Globus pallidus (tissue), 1 donor: ENCODE measurements at regions not wholly inside any gene's neighbourhood (a gene's known extent, or its start where the extent isn't known, plus 50 kb on each side); places are given as distances from the start of the nearest gene placed in this dataset.
"Not testable (repeated sequence)": the region's sequence is repeated elsewhere in the genome, so short reads cannot be mapped to it uniquely, and the experiment has no call there.

Experiments
- DNase-seq: peaks from one replicate; pipeline ENCODE4 v3.0.0-alpha.2; 2015; ENCODE audit warnings: low spot score

- no peak for DNase-seq
Measured at GRCh38 chr10:45118929-45119328, 118.2 kb downstream of the ZNF22 start.

DNA sequence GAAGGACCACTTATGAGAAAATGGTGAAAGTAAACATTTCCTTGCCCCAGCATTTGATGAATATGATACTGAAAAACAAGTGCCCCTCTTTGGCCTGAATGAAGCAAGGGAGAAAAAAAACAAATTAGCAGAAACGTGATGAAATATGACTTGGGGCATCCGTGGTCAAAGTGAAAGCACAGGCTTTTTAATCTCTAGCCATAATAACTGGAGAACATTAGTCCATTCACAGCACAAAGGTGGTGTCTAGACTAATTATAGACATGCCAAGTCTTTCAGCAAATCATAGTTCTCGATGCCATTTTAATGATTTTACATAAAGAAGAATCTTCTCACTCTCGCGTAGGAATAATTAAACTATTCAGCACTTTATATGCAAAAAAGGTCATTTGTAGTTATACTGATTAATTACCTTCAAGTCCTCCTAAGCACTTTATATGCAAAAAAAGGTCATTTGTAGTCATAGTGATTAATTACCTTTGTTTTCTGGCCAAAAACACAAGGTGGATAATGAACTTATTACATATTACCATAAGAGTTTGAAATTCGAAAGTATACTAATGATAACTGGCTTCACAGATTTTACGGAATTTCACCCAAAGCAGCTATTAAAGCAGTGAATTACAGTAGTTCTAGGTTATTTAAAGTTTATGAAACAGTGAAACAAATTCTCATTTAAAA is 121.6 kb downstream of the ZNF22 start:
- not testable (repeated sequence) for DNase-seq

DNA sequence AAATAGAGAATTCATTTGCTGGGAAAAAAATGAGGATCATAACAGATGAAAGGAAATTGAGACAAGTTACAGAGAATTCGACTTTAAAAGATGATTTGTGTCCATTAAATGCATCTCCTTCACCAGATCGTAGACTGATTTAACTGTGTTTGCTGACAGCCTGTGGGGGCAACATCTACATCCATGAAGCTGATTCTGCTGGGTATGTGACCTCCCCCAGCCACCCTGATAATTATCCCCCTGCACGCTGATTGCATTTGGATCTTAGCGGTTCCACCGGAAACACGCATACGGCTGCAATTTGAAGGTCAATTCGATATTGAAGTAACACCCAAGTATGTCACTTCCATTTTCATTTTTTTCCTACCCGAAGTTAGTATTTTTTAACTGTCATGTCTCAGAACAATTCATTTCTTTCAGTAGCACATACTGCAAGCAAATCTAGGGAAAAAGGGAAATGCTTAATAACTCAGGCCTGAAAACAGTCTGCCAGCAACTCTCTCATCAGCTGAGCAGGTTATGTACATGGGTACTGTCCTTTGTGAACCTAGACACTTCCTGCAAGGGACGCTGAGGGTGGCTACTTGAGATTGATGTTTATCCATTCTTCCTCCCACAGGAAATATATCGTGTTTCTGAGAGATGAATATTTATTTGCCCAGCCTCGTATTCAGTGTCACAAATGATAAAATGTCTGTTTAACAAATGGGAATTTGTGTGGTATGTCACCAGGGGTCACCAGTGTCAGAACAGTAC is 134.9 kb downstream of the ZNF22 start:
- no peak for DNase-seq

- no peak for DNase-seq
Measured at GRCh38 chr10:45136256-45136655, 135.5 kb downstream of the ZNF22 start.

DNA sequence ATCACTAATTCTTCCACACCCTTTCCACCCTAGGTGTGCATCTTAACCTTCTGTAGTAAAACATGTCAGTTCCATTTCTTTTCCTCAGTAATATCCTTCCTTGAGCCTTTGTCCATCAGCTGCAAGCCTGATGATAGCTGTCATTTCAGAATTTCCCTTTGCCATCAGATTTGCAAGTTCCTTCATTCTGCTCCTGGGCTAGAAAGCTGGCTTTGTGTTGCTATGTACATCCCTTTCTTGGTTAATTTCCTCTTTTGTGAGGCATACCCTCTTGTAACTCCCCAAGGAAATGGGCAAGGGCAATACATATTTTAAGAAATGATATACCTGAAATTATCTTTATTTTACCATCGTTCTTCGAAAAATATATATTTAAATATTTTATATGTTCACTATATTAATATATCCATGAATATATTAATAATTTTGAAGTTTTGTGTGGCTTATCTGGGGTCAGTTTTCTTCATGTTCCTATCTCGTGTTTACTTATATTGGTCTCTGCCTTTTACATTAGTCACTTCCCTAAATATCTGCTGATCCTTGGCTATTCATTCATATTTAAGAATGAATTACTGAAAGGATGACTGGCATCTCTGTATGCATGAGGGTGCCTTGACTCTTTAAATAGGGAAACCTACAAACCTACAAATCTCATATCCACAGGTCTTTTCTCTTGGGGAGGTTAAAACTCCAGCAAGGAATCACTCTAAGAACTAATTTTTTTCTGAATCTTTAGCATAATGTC is 143.8 kb downstream of the ZNF22 start:
- DNase-seq: no peak

DNA sequence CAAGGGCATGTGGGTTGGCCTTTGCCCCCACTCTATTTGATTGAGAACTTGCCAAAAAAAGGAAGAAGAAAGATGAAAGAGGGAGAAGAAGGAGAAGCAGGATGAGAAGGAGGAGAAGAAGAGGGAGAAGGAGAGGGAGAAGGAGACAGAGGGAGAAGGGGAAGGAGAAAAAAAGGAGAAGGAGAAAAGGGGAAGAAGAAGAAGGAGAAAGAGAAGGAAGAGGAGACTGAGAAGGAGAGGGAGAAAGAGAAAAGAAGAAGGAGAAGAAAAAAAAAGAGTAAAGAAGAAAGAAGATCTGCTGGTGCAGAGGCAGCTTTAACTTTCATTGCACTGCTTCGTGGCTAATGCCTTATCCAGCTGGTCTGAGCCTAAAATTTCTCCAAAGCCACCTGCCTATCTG is 144.4 kb downstream of the ZNF22 start:
- DNase-seq: not testable (repeated sequence)

DNA sequence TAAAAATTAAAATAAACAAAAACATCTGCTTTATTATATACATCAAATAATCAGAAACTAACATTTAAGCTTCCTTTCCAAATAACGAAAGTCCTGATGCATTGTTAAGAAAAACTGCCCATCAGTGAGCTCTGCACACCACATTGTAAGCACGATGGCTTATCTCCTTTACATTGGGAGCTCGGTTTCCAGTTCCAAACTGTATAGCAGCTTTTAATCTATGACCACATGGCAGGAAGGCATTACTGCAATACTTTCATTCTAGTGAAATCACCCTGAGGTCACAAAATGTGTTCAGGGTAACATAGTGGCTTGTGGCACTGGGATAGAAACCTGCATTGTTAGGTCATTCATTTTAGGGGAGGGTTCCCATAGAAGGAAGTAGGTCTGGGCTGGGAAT is 146.3 kb downstream of the ZNF22 start:
- DNase-seq: no peak

DNA sequence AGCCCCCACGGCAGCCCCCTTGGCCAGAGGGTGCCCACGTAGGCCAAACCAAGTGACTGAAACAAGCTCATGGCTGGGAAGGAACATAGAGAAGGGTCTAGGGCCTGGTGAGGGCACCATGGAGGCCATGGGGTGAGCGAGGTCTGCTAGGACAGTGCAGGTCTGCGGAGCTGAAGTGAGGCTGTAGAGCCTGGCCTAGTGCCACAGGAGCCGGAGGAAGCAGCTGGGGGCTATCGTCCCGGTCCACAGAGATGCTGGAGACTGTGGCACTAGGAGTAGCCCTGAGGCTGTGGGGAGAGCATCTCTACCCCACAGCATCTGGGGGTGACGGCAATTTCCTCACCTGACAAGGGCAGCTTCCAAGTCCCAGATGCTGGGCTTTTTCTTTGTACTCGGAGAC is 150.3 kb downstream of the ZNF22 start:
- DNase-seq: no peak

DNA sequence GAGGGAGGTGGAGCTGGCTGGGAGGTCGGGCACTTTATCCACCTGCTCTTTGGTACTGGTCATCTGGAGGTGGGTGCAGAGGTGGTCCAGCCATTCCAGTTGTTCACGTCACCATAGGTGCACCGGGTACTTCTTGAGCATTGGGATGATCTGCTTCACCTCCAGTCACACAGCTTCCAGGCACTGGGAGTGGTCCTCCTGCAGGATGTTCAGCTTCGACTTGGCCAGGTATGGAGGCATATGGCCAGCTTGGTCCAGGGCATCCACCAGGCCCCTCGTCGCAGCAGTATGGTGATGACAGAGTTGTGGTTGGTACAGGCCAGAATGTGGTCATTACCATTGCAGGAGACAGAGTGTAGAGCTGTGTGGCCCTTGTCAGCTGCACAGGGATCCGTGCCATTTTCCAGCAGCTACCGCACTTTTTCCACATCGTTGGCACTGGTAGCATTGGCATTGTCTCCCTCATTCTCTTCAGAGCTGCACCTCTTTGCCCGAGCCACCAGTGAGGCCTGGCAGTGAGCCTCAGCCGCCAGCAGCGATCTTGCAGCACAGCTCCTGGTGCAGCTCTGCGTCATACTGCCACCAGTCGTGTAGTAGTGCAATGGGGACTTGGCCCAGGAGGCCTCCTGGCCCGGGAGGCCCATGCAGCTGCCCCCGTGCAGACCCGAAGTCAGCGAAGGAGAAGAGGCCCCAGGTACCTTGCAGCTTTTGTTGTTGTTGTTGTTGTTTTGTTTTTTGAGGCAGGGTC is 150.9 kb downstream of the ZNF22 start:
- DNase-seq: no peak

DNA sequence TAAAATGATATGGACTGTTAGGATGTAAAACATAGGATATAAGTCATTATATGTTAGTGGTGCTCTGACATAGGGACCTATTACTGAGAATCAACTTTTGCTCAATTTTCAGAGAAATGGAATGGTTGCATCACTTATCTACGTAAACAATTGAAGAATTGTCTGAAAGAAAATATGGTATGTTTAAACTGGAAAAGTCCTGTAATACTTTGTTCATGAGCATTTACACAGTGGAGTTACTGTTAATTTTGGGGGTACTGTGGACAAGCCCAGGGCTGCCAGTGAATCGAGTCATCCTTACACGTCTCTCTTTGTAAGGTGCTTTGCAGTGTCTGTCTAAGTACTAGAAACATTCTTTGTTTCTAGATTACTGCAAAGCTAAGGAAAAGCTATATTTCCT is 152.0 kb downstream of the ZNF22 start:
- DNase-seq: no peak

- no peak for DNase-seq
Measured at GRCh38 chr10:45154502-45154901, 153.8 kb downstream of the ZNF22 start.

GRCh38 chr10:45155784-45156183 is 155.1 kb downstream of the ZNF22 start:
- no peak for DNase-seq

GRCh38 chr10:45160271-45160670 is 155.1 kb downstream of the OR13A1 start:
- no peak for DNase-seq

DNA sequence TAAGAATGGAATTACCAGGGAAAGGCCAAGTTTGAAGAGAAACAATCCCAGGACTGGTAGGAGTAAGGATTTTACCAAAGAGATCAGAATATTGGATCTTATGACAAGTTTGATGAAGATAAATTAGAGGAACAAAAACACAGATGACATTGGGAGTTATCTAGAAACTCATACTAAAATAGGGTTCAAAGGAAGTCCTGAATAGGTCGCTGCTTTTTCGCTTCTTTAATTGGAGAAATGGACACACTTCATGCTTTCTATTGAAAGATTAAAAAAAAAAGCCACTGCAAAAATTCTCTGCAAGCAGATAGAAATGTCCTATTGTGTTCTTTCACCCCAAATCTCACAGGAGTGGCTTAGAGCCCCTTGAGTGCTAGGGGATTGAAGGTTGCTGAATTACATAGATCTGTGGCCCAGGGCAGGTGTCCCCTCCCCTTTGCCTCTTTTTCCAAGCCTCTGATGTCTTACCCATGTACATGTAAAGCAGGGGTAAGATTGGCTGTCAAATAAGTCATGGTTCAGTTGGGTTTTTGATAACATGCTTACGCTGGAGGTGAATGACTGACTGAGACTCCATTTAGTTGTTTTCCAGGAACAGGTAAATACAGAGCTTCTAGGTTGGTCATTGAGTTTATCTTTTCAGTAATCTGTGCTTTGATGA is 152.0 kb downstream of the OR13A1 start:
- DNase-seq: no peak

- DNase-seq: not testable (repeated sequence)
Measured at GRCh38 chr10:45175520-45176118, 139.8 kb downstream of the OR13A1 start.

- DNase-seq: peak; percentile 5
Measured at GRCh38 chr10:45179691-45180090, 135.7 kb downstream of the OR13A1 start.

- DNase-seq: no peak
Measured at GRCh38 chr10:45180507-45180906, 134.9 kb downstream of the OR13A1 start.

GRCh38 chr10:45180946-45181875 is 134.2 kb downstream of the OR13A1 start:
- no peak for DNase-seq

GRCh38 chr10:45183174-45183573 is 132.2 kb downstream of the OR13A1 start:
- no peak for DNase-seq

GRCh38 chr10:45197816-45198485 is 117.5 kb downstream of the OR13A1 start:
- no peak for DNase-seq
